SK-N-MC (cell line): ENCODE measurements at regions not wholly inside any gene's neighbourhood (a gene's known extent, or its start where the extent isn't known, plus 50 kb on each side); places are given as distances from the start of the nearest gene placed in this dataset.

Experiments
- DNase-seq: peaks from one replicate; pipeline ENCODE4 v3.0.0-alpha.2; 2011; ENCODE audit warnings: low read depth, low spot score
- H3K27ac ChIP-seq: fragments of 200-600 bp; sonication (generic); 2 replicates; pipeline ENCODE4 v1.5.1; 2016; ENCODE audit warnings: mixed run types
- H3K36me3 ChIP-seq: fragments of 200-600 bp; sonication (generic); 2 replicates; pipeline ENCODE4 v1.6.1; 2017; ENCODE audit warnings: antibody characterized with exemption, low read length, mixed read lengths; ENCODE audit not compliant: insufficient read depth
- H3K4me3 ChIP-seq: fragments of 200-600 bp; sonication (generic); 2 replicates; pipeline ENCODE4 v1.5.1; 2016
- H3K9ac ChIP-seq: fragments of 200-600 bp; sonication (generic); 2 replicates; pipeline ENCODE4 v1.8.0; 2017; ENCODE audit warnings: mixed run types, mixed read lengths; ENCODE audit not compliant: insufficient read length
- H3K9me3 ChIP-seq: fragments of 200-600 bp; sonication (generic); 2 replicates; pipeline ENCODE4 v1.6.1; 2017; ENCODE audit warnings: low read depth, mild to moderate bottlenecking, antibody characterized with exemption, low read length, moderate library complexity, mixed read lengths
- EZH2 ChIP-seq: fragments of 200-600 bp; sonication (generic); IDR thresholded peaks from one replicate; pipeline ENCODE4 v1.6.1; 2017; ENCODE audit warnings: antibody characterized with exemption
- FOXP2 ChIP-seq: optimal IDR thresholded peaks from 2 replicates; pipeline ENCODE3; 2011; ENCODE audit warnings: mild to moderate bottlenecking, moderate library complexity; ENCODE audit not compliant: insufficient read depth; ENCODE audit errors: extremely low read length, control extremely low read depth
- POLR2AphosphoS5 ChIP-seq: IDR thresholded peaks from 2 replicates; pipeline ENCODE4 v1.6.1; 2012; ENCODE audit warnings: mild to moderate bottlenecking, low read depth, low read length, borderline replicate concordance

GRCh38 chr3:66092175-66092995, 53.7 kb upstream of the MAGI1 start:
- Histone ChIP-seq H3K9me3 (no peaks in the 10 kb centered on the region), H3K27ac (no peak overlapping the region), H3K9ac (no peak overlapping the region), H3K4me3 (peak overlapping the region; percentile 62), H3K36me3 (no peaks in the 10 kb centered on the region)
- no peak for TF ChIP-seq FOXP2
- TF ChIP-seq EZH2 = no peak
- TF ChIP-seq POLR2AphosphoS5 = no peak
- DNase-seq = no peak
